HG02981 (cell line): ENCODE measurements at regions not wholly inside any gene's neighbourhood (a gene's known extent, or its start where the extent isn't known, plus 50 kb on each side); places are given as distances from the start of the nearest gene placed in this dataset.

Experiments
- ATAC-seq: cut with Tn5 transposase; IDR thresholded peaks from one replicate; pipeline ENCODE4 v1.9.1; 2021; ENCODE audit warnings: mild to moderate bottlenecking, moderate library complexity; ENCODE audit not compliant: unreplicated experiment

- no peak for ATAC-seq
Measured at GRCh38 chr14:22008766-22009165, 335.1 kb upstream of the OR4E1 start.

- ATAC-seq: no peak
Measured at GRCh38 chr14:22007784-22008412, 334.3 kb upstream of the OR4E1 start.

DNA sequence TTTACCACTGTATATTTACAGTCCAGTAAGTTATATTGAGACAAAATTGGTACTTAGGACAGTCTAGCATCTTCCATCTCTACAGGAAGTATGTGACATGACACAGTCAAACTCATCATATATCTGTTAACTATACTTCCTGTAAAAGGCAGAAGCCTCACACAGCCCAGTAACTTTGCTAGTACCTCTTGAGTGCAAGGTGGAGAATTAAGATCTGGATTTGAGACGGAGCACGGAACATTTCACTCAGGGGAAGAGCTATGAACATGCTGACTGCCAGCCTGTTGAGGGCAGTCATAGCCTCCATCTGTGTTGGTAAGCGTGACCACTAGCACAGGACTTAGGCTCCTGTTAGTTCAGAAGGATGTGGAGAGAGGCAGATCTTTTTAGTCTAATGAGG, 333.7 kb upstream of the OR4E1 start:
- ATAC-seq: no peak

- no peak for ATAC-seq
Measured at GRCh38 chr14:22003461-22003860, 329.8 kb upstream of the OR4E1 start.

DNA sequence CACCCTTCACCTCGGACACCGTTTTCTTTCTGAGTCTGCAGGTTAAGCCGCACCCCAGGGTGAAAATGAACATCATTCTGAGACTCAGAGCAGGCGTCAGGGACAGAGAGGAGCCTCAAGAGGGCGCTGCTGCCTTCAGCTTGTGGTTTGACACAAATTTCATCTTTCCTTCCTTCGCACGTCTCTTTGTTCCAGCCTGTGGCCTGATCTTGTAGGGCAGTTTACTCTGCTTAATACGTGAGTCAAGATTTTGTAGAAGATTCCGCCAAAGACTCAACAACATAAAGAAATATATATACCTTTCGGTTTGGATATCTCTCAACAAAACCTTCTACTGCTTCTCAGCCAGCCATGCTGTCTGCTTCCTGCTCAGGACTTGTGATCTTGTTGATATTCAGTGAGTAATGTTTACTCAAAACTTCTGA, 329.3 kb upstream of the OR4E1 start:
- no peak for ATAC-seq

DNA sequence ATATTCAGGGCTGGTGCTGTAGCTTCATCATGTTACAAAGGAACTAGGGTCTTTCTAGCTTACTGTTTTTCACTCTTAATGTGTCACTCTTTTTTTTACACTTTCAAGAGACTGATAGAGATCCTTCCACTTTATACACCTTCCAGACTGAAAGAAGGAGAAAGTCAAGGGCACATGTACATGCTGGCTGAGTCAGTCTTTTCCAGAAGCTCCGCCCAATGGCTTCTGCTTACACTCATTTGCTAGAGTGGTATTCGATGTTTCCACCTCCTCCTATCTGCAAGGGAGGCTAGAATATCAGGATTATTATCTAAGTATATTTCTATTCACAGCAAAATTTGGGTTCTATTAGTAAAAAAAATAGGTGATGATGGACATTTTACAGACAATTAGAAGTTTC, 325.8 kb upstream of the OR4E1 start:
- no peak for ATAC-seq

- ATAC-seq: no peak
Measured at GRCh38 chr14:21997300-21997699, 323.7 kb upstream of the OR4E1 start.

DNA sequence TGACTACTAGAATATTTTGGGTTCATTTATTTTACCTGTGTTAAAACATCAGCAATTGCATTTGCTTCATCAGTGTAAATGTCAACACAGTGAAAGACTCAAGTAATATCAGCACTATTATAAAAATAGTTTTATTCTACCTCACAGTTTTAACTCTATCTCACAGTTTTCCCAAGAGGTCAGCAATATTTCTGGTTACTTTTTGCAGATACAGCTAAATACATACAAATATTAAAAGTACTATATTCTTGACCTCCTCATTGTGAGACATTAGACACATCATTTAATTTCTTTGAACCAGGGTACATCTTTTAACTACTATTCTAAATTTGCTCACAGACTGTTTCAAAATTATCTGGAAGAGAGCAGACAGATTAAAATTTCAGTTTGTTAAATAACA, 321.7 kb upstream of the OR4E1 start:
- no peak for ATAC-seq

DNA sequence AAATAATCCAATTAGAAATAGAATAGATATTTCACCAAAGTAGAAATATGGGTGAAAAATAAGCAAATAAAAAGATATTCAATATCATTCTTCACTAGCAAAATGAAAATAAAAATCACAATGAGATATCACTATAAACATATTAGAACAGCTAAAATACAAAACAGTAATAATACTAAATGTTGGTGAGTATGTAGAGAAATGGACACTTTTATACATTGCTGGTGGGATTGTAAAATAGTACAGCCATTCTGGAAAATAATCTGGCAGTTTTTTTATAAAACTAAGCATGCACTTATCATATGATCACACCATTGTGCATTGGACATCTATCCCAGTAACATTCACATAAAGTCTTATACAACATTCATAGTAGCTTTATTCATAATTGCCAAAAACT, 320.2 kb upstream of the OR4E1 start:
- no peak for ATAC-seq

DNA sequence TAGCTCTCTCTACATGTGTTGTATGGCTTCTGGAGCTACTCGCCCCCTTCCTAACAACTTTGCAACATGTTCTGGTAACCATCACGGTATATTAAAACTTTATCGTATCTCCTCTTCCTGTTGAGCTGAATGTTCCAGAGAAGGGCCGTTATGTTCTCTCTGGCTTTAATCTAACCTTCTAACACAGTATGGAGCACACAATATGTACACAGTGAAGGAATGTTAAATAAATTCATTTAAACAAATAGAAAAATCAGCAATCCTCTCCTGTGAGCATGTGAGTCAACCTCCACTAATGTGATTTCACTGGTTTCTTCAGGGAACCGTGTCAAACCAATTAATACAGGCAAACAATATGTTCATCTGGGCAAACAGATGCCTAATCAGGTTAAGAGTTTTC, 319.5 kb upstream of the OR4E1 start:
- ATAC-seq: no peak

DNA sequence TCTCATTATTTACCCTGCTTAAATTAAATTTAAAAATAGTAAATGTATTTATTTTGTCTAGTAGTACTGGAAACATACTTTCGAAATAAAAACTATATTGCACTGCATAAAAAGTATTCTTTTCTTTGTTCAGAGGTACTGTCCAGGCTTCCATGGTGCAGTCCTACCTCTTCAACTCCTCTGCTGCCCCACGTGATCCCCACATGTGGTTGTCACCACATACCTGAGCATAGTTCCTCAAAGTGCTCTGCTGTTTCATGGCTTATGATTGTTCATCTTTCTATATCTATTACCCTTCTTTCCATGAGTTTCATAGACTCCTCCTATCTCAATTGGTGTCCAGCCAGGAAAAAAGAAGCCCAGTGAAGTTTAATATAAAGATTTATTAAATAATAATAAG, 317.5 kb upstream of the OR4E1 start:
- ATAC-seq: no peak

GRCh38 chr14:21990116-21990515, 316.5 kb upstream of the OR4E1 start:
- no peak for ATAC-seq

GRCh38 chr14:21989090-21989489, 315.5 kb upstream of the OR4E1 start:
- ATAC-seq: no peak

DNA sequence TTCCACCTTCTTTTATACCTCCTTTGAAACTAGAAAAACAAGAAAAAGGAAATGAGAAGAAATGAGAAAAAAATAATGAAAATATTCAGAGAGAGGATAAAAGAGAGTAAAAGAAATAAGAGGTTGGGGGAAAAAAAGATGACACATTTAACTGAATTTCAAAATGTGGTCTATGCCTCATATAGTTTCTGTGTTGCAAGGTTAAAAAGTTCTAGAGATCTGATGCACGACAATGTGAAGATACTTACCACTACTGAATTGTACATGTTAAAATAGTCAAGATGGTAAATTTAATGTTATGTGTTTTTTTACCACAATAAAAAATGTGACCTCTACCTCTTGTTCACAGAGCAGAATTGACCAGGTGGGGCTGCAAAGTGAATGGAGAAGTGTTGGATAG, 314.8 kb upstream of the OR4E1 start:
- no peak for ATAC-seq

GRCh38 chr14:21987937-21988336, 314.3 kb upstream of the OR4E1 start:
- no peak for ATAC-seq

DNA sequence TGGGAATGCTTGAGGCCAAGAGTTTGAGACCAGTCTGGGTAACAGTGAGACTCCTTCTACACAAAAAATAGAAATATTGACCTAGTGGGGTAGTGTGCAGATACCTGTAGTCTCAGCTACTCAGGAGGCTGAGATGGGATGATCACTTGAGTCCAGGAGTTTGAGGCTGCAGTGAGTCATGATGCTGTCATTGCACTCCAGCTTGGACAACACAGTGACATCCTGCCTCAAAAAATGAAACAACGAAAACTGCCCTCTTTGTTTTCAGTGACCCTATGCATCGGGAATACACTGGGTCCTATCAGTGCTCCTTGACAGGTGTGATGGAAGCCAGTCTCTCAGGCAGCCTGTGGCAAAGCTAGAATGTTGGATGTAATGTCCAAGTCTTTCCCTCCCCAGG, 311.5 kb upstream of the OR4E1 start:
- no peak for ATAC-seq

DNA sequence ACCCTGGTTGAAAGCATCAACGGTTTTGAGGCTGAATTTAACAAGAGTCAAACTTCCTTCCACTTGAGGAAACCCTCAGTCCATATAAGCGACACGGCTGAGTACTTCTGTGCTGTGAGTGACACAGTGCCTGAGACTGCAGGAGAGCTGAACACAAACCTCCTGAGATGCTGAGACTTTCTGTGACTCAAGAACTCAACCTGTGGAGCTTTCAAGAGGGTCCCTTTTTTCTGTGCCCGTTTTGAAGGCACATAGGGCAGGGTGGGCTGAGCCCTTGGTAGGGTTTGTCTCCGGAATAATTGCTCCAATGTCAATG, 305.3 kb upstream of the OR4E1 start:
- no peak for ATAC-seq

DNA sequence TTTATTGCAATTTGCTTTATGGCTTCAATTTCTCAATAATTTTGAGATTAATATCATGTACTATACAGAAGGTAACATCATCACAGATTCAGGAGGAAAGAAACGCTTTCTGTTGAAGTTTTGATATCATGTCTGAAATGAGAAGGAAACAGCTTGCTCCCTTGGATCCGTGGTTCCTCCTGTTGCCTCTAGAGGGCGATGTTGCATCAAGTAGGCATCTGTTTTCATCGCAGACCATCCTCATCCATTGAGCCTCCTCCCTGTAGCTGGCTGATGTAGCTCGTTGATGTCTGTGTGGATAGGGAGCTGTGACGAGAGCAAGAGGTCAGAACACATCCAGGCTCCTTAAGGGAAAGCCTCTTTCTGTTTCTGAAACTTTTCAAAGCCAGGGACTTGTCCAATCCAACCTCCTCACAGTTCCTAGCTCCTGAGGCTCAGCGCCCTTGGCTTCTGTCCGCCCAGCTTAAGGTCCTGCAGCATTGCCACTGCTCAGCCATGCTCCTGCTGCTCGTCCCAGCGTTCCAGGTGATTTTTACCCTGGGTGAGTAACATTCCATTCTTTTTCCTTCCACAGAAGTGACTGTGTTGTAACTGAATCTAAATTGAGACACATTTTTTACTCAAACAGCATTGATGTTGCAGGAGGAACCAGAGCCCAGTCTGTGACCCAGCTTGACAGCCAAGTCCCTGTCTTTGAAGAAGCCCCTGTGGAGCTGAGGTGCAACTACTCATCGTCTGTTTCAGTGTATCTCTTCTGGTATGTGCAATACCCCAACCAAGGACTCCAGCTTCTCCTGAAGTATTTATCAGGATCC, 304.8 kb upstream of the OR4E1 start:
- ATAC-seq: peak; percentile 56

DNA sequence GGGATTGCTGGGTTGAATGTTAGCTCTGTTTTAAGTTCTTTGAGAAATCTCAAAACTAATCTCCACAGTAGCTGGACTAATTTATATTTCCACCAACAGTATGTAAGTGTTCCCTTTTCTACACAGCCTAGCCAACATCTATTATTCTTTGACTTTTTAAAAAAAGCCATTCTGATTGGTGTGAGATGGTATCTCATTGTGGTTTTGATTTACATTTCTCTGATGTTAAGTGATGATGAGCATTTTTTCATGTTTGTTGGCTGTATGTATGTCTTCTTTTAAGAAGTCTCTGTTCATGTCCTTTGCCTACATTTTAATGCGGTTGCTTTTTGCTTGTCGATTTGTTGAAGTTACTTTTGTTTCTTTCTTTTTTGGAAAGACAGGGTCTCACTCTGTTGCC, 301.1 kb upstream of the OR4E1 start:
- no peak for ATAC-seq

DNA sequence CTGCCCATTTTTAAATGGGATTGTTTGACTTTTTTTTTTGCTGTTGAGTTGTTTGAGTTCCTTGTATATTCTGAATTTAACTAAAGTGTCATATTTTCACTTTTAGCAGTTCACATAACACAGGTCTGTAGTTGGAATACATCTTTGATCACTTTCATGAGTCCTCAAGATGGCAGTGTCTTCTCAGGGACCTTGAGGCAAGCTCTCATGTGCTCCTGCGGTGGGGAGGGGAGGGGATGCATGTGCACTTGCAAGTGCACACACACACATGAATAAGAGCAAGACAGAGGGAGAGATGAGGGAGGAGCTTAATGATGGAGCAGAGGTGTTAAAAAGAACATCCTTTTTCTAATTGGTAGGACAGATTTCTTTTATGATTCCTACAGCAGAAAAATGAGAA, 291.4 kb upstream of the OR4E1 start:
- ATAC-seq: no peak

- ATAC-seq: no peak
Measured at GRCh38 chr14:21964180-21964579, 290.6 kb upstream of the OR4E1 start.

DNA sequence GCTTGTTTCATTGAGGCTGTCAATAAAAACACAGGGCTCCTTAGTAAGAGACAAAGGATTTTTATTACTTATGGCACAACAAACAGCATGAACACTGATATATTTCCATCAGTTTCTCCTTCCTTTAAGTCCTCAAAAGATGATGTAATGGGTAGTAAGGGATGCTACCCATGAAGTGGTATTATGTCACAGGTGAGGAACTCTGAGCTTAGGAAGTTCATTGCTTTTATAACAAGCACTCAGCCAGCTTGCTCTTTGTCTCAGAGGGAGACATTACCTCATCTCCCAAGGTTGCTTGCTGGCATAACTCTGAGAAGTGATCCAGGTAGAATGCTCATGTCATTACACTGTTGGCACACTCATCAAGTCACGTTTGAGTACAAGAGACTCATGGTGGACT, 287.0 kb upstream of the OR4E1 start:
- no peak for ATAC-seq

GRCh38 chr14:21941885-21942284, 268.3 kb upstream of the OR4E1 start:
- no peak for ATAC-seq
